Nephron (organoid): ENCODE measurements at regions not wholly inside any gene's neighbourhood (a gene's known extent, or its start where the extent isn't known, plus 50 kb on each side); places are given as distances from the start of the nearest gene placed in this dataset.

Experiments used
- H3K27ac Mint-ChIP-seq, 3 experiments: 2 replicates each; pipeline ENCODE4 v1.8.0; 2020; ENCODE audit warnings: mixed read lengths in 3 of 3, mild to moderate bottlenecking in 2 of 3, moderate library complexity in 1 of 3
- H3K27me3 Mint-ChIP-seq: 2 replicates; pipeline ENCODE4 v1.8.0; 2021; ENCODE audit warnings: low read depth, mild to moderate bottlenecking, moderate library complexity, mixed read lengths
- H3K36me3 Mint-ChIP-seq: 2 replicates; pipeline ENCODE4 v1.8.0; 2020; ENCODE audit warnings: low read depth, mixed read lengths
- H3K4me1 Mint-ChIP-seq: 2 replicates; pipeline ENCODE4 v1.8.0; 2020; ENCODE audit warnings: mixed read lengths
- H3K4me3 Mint-ChIP-seq, 3 experiments: 2 replicates each; pipeline ENCODE4 v1.8.0; 2020; ENCODE audit warnings: mild to moderate bottlenecking in 3 of 3, mixed read lengths in 3 of 3, moderate library complexity in 2 of 3
- H3K9me3 Mint-ChIP-seq: 2 replicates; pipeline ENCODE4 v1.8.0; 2020; ENCODE audit warnings: mixed read lengths
- CTCF ChIP-seq, 3 experiments: fragments of 200-600 bp; sonication (generic); IDR thresholded peaks; one replicate each; pipeline ENCODE4 v1.5.0; 2021; ENCODE audit warnings: antibody characterized with exemption in 3 of 3; ENCODE audit not compliant: unreplicated experiment in 3 of 3

- H3K27me3 Mint-ChIP-seq: no peaks in the 10 kb centered on the region
- no peak for TF ChIP-seq CTCF (IDR thresholded peaks at IDR 0.05; ENCODE audit: unreplicated experiment in 3 of 3)
- H3K36me3 Mint-ChIP-seq: no peaks in the 10 kb centered on the region
- no peaks in the 10 kb centered on the region for H3K4me1 Mint-ChIP-seq
- H3K9me3 Mint-ChIP-seq: no peaks in the 10 kb centered on the region
- no peak overlapping the region for H3K27ac Mint-ChIP-seq
- no peak overlapping the region for H3K4me3 Mint-ChIP-seq
Measured at GRCh38 chr6:137545073-137545472, 50.9 kb upstream of the OLIG3 start.

DNA sequence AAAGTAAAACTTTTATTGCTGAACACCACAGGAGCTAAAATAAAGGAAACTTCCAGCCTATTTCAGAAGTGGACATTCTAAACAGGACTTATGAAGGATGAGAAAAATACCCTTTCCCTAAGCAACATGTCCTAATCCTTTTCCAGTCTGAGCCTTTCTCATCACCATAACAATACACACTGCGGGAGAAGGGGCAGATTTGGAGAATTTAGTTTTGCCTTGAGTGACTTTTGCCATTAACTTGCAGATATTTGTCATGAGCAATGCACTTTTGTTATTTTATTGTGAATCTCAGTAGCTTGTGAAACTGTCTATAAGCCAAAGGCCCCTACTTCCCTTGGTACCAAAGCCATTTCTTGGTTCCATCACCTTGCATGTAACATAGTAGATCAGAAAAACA, 53.0 kb upstream of the OLIG3 start:
- no peak overlapping the region for H3K4me3 Mint-ChIP-seq
- no peaks in the 10 kb centered on the region for H3K27me3 Mint-ChIP-seq
- H3K9me3 Mint-ChIP-seq: no peaks in the 10 kb centered on the region
- H3K36me3 Mint-ChIP-seq: no peaks in the 10 kb centered on the region
- no peak for TF ChIP-seq CTCF (IDR thresholded peaks at IDR 0.05; ENCODE audit: unreplicated experiment in 3 of 3)
- no peaks in the 10 kb centered on the region for H3K4me1 Mint-ChIP-seq
- H3K27ac Mint-ChIP-seq: no peak overlapping the region

DNA sequence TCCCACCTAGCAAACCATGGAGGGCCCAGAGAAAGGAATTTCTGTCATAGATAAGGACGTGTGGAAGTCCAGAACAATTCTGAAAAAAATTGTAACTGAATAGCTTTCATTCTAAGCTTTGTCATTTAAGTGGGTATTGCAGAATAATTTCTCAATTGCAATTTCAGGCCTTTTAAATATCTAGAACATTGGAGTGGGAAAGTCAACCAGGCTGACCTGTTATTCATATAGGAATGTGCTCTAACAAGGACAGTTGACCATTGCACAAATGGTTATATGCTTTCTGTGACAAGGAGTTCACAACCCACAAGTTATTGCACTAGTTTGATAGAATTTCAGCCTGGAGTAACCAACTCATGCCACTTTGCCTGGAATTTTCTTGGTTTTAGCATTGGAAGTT, 53.4 kb upstream of the OLIG3 start:
- Mint-ChIP-seq H3K27ac (no peak overlapping the region), H3K4me1 (no peaks in the 10 kb centered on the region), H3K36me3 (no peaks in the 10 kb centered on the region), H3K4me3 (no peak overlapping the region), H3K9me3 (no peaks in the 10 kb centered on the region), H3K27me3 (no peaks in the 10 kb centered on the region)
- TF ChIP-seq CTCF (IDR thresholded peaks at IDR 0.05; ENCODE audit: unreplicated experiment in 3 of 3): no peak

DNA sequence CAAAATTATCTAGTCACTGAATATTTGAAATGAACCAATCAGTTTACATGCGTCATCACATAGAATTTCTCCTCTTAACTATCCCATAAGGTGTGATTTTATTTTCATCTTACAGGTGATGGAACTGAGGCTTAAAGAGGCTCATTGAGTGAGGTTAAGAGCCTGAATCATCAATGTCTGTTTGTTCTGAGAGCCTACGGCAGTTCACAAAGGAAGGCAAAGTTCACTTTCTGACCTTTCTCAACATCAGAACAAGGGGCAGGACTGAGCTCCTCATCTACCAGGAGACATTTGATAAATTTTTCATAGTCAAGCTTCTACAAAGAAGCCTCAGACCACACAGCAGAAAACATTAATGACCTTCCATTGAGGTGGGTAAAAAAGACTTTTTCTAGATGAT, 54.9 kb upstream of the OLIG3 start:
- Mint-ChIP-seq H3K4me1 (no peaks in the 10 kb centered on the region), H3K27ac (no peak overlapping the region), H3K36me3 (no peaks in the 10 kb centered on the region), H3K9me3 (no peaks in the 10 kb centered on the region), H3K27me3 (no peaks in the 10 kb centered on the region), H3K4me3 (no peak overlapping the region)
- TF ChIP-seq CTCF (IDR thresholded peaks at IDR 0.05; ENCODE audit: unreplicated experiment in 3 of 3): no peak

DNA sequence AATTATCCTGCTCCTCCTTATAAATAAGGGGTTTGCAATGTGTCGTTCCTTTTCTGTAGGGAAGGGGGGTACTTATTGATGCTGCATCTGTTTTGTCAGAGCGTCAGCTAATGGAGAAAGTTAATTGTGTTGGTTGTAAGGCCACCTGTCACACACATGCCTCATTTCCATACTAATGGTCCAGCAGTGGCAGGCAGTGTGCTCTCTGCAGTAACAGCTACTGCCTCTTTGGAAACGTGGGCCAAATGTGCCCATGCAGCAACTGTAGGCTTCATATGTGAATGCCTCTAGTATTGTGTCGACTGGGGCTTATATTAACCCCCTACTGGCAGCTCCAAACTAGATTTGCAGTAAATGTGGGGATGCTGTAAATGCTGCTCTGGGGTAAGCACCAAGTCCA, 56.3 kb upstream of the OLIG3 start:
- no peak for TF ChIP-seq CTCF (IDR thresholded peaks at IDR 0.05; ENCODE audit: unreplicated experiment in 3 of 3)
- Mint-ChIP-seq H3K4me1 (no peaks in the 10 kb centered on the region), H3K4me3 (no peak overlapping the region), H3K9me3 (no peaks in the 10 kb centered on the region), H3K36me3 (no peaks in the 10 kb centered on the region), H3K27me3 (no peaks in the 10 kb centered on the region), H3K27ac (no peak overlapping the region)

DNA sequence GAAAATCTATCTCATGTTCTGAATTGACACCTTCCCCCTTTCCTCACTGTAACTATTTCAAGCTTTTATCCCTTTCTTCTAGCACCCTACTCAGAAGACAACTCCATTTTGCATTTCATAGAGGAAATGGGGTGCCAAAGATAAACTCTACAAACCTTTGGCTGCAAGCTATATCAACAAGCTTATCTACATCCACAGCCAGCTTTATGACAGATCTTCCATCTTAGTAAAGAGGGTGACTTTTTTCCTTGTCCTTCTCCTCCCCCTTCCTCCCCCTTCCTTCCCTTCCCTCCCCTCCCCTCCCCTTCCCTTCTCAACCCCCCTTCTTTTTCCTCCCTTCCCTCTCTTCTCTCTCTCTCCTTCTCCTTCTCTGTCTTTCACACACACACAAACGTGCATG, 58.0 kb upstream of the OLIG3 start:
- H3K4me3 Mint-ChIP-seq: no peak overlapping the region
- H3K27me3 Mint-ChIP-seq: no peaks in the 10 kb centered on the region
- no peak for TF ChIP-seq CTCF (IDR thresholded peaks at IDR 0.05; ENCODE audit: unreplicated experiment in 3 of 3)
- no peaks in the 10 kb centered on the region for H3K4me1 Mint-ChIP-seq
- no peaks in the 10 kb centered on the region for H3K36me3 Mint-ChIP-seq
- H3K9me3 Mint-ChIP-seq: no peaks in the 10 kb centered on the region
- no peak overlapping the region for H3K27ac Mint-ChIP-seq
